IPS DF 6.9 (cell line): ENCODE measurements at regions not wholly inside any gene's neighbourhood (a gene's known extent, or its start where the extent isn't known, plus 50 kb on each side); places are given as distances from the start of the nearest gene placed in this dataset.
"Not testable (repeated sequence)": the region's sequence is repeated elsewhere in the genome, so short reads cannot be mapped to it uniquely, and the experiment has no call there.

Source experiments
- DNase-seq: peaks from one replicate; pipeline ENCODE4 v3.0.0-alpha.2; 2013; ENCODE audit warnings: low read depth, low spot score
- H3K27ac ChIP-seq: one replicate; pipeline ENCODE4 v1.5.1; 2013; ENCODE audit warnings: low read length, control low read depth
- H3K27me3 ChIP-seq: 2 replicates; pipeline ENCODE4 v1.6.1; 2013; ENCODE audit warnings: mild to moderate bottlenecking, low read length; ENCODE audit not compliant: control insufficient read depth, insufficient read depth
- H3K36me3 ChIP-seq: 2 replicates; pipeline ENCODE4 v1.6.1; 2013; ENCODE audit warnings: low read length; ENCODE audit not compliant: control insufficient read depth, insufficient read depth
- H3K4me1 ChIP-seq: 2 replicates; pipeline ENCODE4 v1.6.1; 2013; ENCODE audit warnings: low read length; ENCODE audit not compliant: control insufficient read depth, insufficient read depth
- H3K4me3 ChIP-seq: 2 replicates; pipeline ENCODE4 v1.5.1; 2013; ENCODE audit warnings: mild to moderate bottlenecking, low read length
- H3K9me3 ChIP-seq: 2 replicates; pipeline ENCODE4 v1.6.1; 2013; ENCODE audit warnings: low read length, inconsistent platforms; ENCODE audit not compliant: control insufficient read depth, insufficient read depth
- whole genome bisulfite sequencing: extraction: QIAGEN DNeasy Blood & Tissue Kit; methylation state at CpG from one replicate; pipeline ENCODE4 v1.1.7; 2013; ENCODE audit warnings: mixed read lengths, missing lambda C conversion rate; ENCODE audit not compliant: insufficient read length, insufficient coverage; 5-methylcytosine and 5-hydroxymethylcytosine counted together

DNA sequence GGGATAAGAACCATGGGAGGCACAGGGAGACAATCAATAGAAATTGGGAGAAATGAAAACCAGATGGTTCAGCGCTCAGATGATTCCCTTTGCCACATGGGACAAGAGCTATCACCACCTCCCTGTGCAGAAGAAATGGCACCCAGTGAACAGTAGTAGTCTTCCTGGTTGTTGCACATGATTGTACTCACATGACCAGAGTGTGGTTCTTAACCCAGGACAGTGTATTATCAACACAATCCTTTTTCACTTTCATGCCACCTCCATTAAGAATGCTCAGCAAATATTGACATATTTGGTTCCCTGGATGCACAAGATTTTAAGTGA, 149.0 kb upstream of the SH3BP4 start:
- Histone ChIP-seq H3K27ac (no peak overlapping the region), H3K27me3 (no peaks in the 10 kb centered on the region), H3K9me3 (no peaks in the 10 kb centered on the region), H3K36me3 (no peaks in the 10 kb centered on the region), H3K4me1 (no peaks in the 10 kb centered on the region), H3K4me3 (no peak overlapping the region)
- WGBS, result no CpG with 5 or more reads among the region's 1 CpG
- no peak for DNase-seq

DNA sequence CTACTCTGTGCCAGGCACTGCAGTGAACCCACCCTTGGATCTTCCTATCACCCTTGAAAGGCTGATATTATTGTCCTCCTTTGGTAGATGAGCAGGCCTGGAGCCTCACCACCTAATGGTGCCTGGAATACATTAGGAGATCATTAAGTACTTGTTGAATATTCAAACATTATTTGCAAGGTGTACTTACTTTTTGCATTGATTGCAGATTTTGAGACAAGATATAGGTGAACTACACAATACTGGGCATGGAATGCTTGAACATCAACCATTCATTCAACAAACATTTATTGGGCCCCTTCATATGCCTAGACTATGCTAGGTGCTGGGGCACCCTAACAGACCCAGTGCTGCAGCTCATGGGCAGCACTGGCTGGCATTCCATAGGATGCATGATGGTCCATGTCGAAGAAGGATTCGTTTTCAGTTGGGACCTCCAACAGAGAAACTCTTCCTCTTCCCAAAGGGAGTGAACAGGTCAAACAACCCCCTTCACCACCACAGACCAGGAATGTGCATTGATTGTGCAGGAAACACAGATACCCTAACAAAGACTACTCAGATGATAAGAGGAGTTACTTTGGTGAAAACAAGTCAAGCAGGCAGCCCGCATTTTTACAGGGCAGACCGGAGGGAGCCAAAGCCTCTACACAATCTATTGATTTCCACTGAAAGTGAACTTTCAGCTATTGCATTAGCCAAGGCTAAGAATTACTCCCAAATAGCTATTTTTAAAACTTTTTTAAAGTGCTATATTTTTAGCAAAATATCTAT, 149.6 kb upstream of the SH3BP4 start:
- H3K4me3 ChIP-seq, result no peak overlapping the region
- H3K36me3 ChIP-seq, result no peaks in the 10 kb centered on the region
- WGBS, result no CpG with 5 or more reads among the region's 4 CpGs
- no peaks in the 10 kb centered on the region for H3K9me3 ChIP-seq
- H3K27me3 ChIP-seq, result no peaks in the 10 kb centered on the region
- no peak overlapping the region for H3K27ac ChIP-seq
- no peak for DNase-seq
- H3K4me1 ChIP-seq, result no peaks in the 10 kb centered on the region

DNA sequence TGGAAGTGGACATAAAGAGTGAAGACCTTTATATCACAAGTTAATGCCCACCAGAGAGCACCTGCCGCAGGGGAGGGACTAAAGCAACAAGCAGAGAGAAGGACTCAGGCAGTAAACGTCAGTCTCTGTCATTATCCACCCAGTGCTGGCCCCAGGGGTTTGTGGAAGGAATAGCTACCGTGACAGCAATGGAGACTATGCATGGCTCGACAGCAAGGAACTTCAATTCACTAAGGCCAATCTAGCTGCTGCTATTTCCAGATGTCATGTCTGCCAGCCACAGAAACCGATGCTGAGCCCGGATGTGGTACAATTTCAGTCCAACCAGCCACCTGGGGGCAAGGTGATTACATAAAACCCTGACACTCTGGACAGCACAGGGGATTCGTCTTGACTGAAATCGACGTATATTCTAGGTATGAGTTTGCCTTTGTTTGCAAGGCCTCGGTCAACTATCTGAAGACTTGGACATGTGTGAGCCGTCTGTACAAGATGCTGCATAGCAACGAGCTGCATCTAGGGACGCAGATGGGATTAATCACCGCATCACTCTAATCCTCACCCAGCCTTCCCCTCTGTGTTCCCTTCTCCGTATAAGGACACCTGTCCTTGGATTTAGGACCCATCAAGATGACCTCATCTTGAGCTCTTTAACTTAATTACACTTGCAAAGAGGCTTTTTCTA, 154.1 kb upstream of the SH3BP4 start:
- Histone ChIP-seq H3K27ac (no peak overlapping the region), H3K27me3 (no peaks in the 10 kb centered on the region), H3K4me3 (no peak overlapping the region), H3K4me1 (peaks cover 1% of the 10 kb centered on the region), H3K9me3 (no peaks in the 10 kb centered on the region), H3K36me3 (no peaks in the 10 kb centered on the region)
- no peak for DNase-seq
- WGBS, result no CpG with 5 or more reads among the region's 15 CpGs

DNA sequence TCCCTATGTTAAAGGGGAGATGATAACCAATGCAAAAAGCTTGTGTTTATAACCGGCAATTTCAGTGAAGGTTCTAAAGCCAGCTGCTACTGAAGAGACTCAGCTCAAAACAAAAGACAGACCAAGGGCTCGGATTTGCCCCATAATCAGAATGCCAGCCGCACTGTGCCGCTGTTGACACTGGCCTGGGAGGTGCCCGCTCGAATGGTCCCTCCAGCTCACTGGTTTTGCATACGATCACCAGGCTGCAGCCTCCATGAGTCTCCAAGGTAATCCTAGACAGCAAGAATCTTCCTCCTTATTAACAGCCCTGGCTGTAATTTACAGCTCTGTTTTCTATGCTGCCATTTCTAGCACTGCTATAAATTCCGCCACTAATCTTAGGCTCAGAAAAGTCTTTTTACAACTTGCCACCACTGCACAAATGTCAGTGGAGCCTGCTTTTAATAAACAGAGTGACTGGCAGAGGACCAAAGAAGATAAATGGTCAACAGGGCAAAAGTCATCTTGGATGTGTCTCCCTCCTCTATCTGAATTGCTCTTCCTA, 155.7 kb upstream of the SH3BP4 start:
- H3K36me3 ChIP-seq, result no peaks in the 10 kb centered on the region
- no CpG with 5 or more reads among the region's 8 CpGs for WGBS
- DNase-seq, result no peak
- H3K4me1 ChIP-seq, result peaks cover 3% of the 10 kb centered on the region
- H3K27me3 ChIP-seq, result no peaks in the 10 kb centered on the region; the same call in 1 of the 2 replicates
- no peaks in the 10 kb centered on the region for H3K9me3 ChIP-seq
- no peak overlapping the region for H3K27ac ChIP-seq
- no peak overlapping the region for H3K4me3 ChIP-seq

DNA sequence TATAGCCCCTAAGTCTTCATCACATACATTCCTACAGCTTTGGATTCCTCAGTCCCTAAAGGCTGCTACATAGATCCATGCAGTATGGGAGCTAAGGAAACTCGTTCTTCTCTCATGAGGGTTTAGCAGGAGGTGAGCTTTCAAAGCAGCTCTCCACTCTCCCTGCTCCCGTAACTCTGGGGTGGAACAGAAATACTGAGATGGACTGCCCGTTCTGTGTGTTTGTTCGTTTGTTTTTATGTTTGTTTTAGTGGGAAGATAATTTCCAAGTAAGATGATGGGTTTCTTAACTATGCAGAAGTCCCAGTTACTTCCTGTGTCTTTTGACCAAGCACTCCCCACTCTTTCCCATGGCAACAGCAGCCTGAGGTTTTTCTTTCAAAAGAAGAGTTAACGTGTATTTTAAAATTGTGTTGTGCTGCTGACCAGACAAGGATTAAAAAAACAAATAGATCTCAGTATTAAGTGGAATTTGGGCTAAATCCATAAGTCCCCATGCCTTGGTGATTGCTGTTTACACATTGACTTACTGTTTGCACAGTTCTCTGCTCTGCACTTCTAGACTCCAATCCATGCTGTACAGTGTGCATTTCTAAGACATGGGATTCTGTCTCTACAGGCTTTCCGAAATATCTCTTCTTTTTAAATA, 156.4 kb upstream of the SH3BP4 start:
- Histone ChIP-seq H3K27me3 (no peaks in the 10 kb centered on the region; the same call in 1 of the 2 replicates), H3K4me3 (no peak overlapping the region), H3K36me3 (no peaks in the 10 kb centered on the region), H3K9me3 (no peaks in the 10 kb centered on the region), H3K27ac (no peak overlapping the region), H3K4me1 (peaks cover 3% of the 10 kb centered on the region)
- no peak for DNase-seq
- no CpG with 5 or more reads among the region's 6 CpGs for WGBS

DNA sequence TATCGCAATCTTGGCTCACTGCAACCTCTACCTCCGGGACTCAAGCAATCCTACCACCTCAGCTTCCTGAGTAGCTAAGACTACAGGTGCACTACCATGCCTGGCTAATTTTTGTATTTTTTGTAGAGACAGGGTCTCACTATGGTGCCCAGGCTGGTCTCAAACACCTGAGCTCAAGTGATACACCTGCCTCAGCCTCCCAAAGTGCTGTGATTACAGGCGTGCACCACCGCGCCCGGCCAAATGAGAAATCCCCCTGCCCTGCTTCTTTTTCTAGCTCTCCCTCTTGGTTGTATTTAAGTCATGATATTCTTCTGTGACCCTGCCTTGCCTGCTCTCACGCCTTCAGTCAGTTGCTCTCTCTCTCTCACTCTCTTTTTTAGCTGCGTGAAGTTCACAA, 157.0 kb upstream of the SH3BP4 start:
- peaks cover 3% of the 10 kb centered on the region for H3K4me1 ChIP-seq
- H3K36me3 ChIP-seq, result no peaks in the 10 kb centered on the region
- no CpG with 5 or more reads among the region's 8 CpGs for WGBS
- no peaks in the 10 kb centered on the region; the same call in 1 of the 2 replicates for H3K27me3 ChIP-seq
- DNase-seq, result no peak
- H3K27ac ChIP-seq, result no peak overlapping the region
- no peaks in the 10 kb centered on the region for H3K9me3 ChIP-seq
- no peak overlapping the region for H3K4me3 ChIP-seq

DNA sequence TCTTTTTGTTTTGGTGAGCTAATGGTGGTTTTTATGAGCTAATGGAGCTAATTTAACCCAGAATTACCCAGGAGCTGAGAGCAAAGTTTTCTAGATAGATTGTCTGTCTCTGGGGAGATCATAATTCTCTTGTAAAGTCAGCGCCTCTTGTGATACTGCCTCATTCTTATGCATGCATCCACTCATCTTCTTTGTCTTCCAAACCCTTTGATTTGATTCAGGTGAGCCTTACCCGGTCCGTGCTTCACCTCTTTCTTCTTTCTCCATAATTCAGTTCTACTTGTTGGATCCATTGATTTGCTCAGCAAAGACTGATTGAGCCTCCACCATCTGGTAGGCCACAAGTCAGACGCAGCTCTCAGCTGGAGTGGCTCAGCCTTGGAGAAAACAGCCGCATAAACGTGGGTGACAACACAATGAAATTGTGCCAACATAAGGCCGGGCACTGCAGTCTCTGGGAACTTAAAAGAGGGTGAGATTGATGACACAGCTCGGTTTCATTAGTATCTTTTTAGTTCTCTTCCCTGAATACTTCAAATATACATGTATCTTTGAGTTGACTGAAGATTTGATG, 158.5 kb upstream of the SH3BP4 start:
- no peak overlapping the region for H3K27ac ChIP-seq
- DNase-seq, result no peak
- H3K4me3 ChIP-seq, result no peak overlapping the region
- no peaks in the 10 kb centered on the region for H3K36me3 ChIP-seq
- H3K27me3 ChIP-seq, result no peaks in the 10 kb centered on the region; the same call in 1 of the 2 replicates
- H3K4me1 ChIP-seq, result peaks cover 3% of the 10 kb centered on the region
- H3K9me3 ChIP-seq, result no peaks in the 10 kb centered on the region
- WGBS, result no CpG with 5 or more reads among the region's 8 CpGs

DNA sequence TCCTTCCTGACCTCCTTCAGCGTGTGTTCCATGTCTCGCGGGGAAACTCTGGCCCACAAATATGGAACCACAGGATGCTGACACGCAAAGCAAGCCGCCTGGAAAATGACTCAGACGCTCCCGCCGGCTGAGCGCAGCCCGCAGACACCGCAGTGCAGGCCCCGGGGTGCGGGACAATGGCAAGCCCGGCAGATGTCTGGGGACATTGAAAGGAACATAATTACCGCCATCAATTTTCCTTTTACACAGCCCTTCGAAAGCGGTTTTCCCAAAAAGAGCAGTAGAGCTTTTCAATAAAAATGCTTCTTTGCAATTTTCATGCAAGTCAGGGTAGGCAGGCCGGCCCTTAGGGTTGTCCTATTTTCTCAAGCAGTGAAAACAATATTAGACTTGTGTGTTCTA, 159.2 kb upstream of the SH3BP4 start:
- Histone ChIP-seq H3K27me3 (no peaks in the 10 kb centered on the region; the same call in 1 of the 2 replicates), H3K4me1 (peaks cover 3% of the 10 kb centered on the region), H3K9me3 (no peaks in the 10 kb centered on the region), H3K36me3 (no peaks in the 10 kb centered on the region), H3K4me3 (no peak overlapping the region), H3K27ac (no peak overlapping the region)
- DNase-seq, result no peak
- no CpG with 5 or more reads among the region's 18 CpGs for WGBS

DNA sequence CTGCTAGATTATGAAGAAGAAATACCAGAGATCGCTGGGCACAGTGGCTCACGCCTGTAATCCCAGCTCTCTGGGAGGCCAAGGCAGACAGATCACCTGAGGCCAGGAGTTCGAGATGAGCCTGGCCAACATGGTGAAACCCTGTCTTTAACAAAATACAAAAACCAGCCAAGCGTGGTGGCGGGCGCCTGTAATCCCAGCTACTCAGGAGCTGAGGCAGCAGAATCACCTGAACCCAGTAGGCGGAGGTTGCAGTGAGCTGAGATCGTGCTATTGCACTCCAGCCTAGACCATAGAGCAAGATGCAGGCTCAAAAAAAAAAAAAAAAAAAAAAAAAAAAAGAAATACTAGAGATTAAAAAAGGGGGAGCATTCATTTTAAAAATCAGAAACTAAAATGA, 159.7 kb upstream of the SH3BP4 start:
- H3K27me3 ChIP-seq, H3K27ac ChIP-seq, H3K36me3 ChIP-seq, H3K4me3 ChIP-seq, H3K4me1 ChIP-seq, DNase-seq, H3K9me3 ChIP-seq: not testable (repeated sequence)
- no CpG with 5 or more reads among the region's 8 CpGs for WGBS

DNA sequence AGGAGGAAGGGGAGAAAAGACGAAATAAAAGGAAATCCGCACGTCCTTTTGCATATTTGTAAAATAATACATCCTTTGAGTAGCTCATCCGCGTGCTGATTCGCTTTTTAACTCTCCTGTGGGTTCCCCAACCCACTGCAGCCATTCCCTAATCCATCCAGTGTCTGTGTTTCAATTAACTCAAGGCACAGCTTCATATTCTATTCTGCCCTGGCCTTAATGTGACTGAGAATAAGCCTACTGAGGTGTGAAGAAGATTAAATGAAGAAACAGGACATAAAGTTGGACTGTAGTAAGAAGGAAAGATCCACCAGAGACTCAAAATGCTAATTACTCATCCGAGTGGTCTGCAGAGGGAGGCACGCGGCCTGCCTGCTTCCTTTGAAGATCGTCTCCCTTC, 161.4 kb upstream of the SH3BP4 start:
- H3K27me3 ChIP-seq, result no peaks in the 10 kb centered on the region; the same call in 1 of the 2 replicates
- peaks cover 3% of the 10 kb centered on the region for H3K4me1 ChIP-seq
- DNase-seq, result no peak
- no peaks in the 10 kb centered on the region for H3K9me3 ChIP-seq
- H3K27ac ChIP-seq, result no peak overlapping the region
- H3K36me3 ChIP-seq, result no peaks in the 10 kb centered on the region
- WGBS, result no CpG with 5 or more reads among the region's 10 CpGs
- H3K4me3 ChIP-seq, result no peak overlapping the region
